ENCODE measurements at regions not wholly inside any gene's neighbourhood (a gene's known extent, or its start where the extent isn't known, plus 50 kb on each side); places are given as distances from the start of the nearest gene placed in this dataset.

DNA sequence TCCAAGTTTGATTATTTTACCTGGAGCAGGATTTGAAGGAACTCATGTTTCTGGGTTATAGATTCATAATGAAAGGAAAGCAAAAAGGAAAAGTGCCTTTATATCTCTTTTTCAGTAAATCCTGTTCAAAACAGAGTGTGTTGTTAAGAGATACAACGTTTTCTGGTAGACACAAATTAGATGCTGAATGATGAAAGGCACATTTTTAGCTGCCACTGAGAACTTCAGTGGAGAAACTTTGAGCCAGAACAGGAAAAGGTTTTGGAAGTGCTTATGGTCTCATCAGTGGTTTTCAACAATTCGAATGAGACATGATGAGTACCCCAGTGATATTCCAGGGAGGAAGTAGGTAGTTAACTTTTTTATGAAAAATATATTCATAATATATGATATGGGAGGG lies 338.0 kb upstream of the C1orf87 start:
- Histone ChIP-seq H3K9ac (ENCODE audit: control insufficient read depth, extremely low read depth, insufficient read depth, low read length) (no peak overlapping the region), H3K4me1 (ENCODE audit: control insufficient read depth, extremely low read depth, insufficient read depth, low read length) (no peaks in the 10 kb centered on the region), H3K27ac (ENCODE audit: control insufficient read depth, insufficient read depth, low read length) (no peak overlapping the region), H3K9me1 (ENCODE audit: control insufficient read depth, extremely low read depth, insufficient read depth, low read length) (no peaks in the 10 kb centered on the region), H3K36me3 (ENCODE audit: control insufficient read depth in 2 of 2, extremely low read depth in 1 of 2, insufficient read depth in 2 of 2, low read length in 2 of 2) (no peaks in the 10 kb centered on the region), H4K20me1 (ENCODE audit: control insufficient read depth, extremely low read depth, insufficient read depth, low read length) (no peaks in the 10 kb centered on the region), H3K4me2 (ENCODE audit: control insufficient read depth, extremely low read depth, insufficient read depth, low read depth, low read length) (no peak overlapping the region), H3K4me3 (ENCODE audit: control insufficient read depth in 2 of 3, extremely low read depth in 1 of 3, insufficient read depth in 2 of 3, low read depth in 1 of 3, low read length in 3 of 3) (no peak overlapping the region), H2AFZ (ENCODE audit: control insufficient read depth, low read length) (no peak overlapping the region), H3K27me3 (ENCODE audit: control insufficient read depth, extremely low read depth, insufficient read depth, low read length) (no peaks in the 10 kb centered on the region), H3K79me2 (ENCODE audit: control insufficient read depth, insufficient read depth, low read length) (no peaks in the 10 kb centered on the region), H3K9me3 (ENCODE audit: control insufficient read depth, low read depth, low read length) (no peaks in the 10 kb centered on the region)
- dilution Hi-C loops (cut with MboI; ENCODE audit: extremely low pct_ligation_motif_present, low sequenced_read_pairs), result loop anchor here (10.0 kb wide), 1 partner anchor 73 kb away; no protein-coding TSS in a partner anchor
- no peak for TF ChIP-seq CTCF (optimal IDR thresholded peaks at IDR 0.05 in 1 of 3, IDR thresholded peaks at IDR 0.05 in 1 of 3, conservative IDR thresholded peaks at IDR 0.05 in 1 of 3; ENCODE audit: extremely low read depth in 1 of 3, insufficient read depth in 2 of 3, low read length in 3 of 3)
- no peak for TF ChIP-seq EZH2 (IDR thresholded peaks at IDR 0.05; ENCODE audit: low read length)
- no peak for FAIRE-seq
- no peak for DNase-seq (ENCODE audit: low read depth, low spot score)

DNA sequence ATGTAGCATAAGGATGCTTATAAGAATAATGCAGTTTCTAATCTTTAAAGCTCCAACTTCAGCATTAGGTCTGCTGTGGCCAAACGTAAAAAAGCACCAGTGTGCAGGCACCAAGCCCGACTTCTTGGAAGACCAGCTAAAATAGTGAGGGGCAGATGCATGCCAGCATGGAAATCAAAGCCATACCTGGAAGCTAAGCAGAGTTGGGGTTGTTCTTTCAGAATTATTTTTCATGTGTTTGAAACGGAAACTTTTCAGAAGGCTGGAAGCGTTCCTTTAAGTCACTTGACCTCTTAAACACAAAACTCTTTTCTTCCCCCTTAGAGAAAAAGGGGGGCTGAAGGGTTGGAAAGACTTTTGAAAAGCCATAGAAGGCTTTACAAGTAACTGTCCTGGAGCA lies 329.2 kb upstream of the C1orf87 start:
- Histone ChIP-seq H3K79me2 (ENCODE audit: control insufficient read depth, insufficient read depth, low read length) (no peaks in the 10 kb centered on the region), H3K27ac (ENCODE audit: control insufficient read depth, insufficient read depth, low read length) (no peak overlapping the region), H3K9me3 (ENCODE audit: control insufficient read depth, low read depth, low read length) (no peaks in the 10 kb centered on the region), H2AFZ (ENCODE audit: control insufficient read depth, low read length) (no peak overlapping the region), H3K36me3 (ENCODE audit: control insufficient read depth in 2 of 2, extremely low read depth in 1 of 2, insufficient read depth in 2 of 2, low read length in 2 of 2) (no peaks in the 10 kb centered on the region), H3K4me2 (ENCODE audit: control insufficient read depth, extremely low read depth, insufficient read depth, low read depth, low read length) (no peak overlapping the region), H3K27me3 (ENCODE audit: control insufficient read depth, extremely low read depth, insufficient read depth, low read length) (no peaks in the 10 kb centered on the region), H3K9me1 (ENCODE audit: control insufficient read depth, extremely low read depth, insufficient read depth, low read length) (no peaks in the 10 kb centered on the region), H3K4me1 (ENCODE audit: control insufficient read depth, extremely low read depth, insufficient read depth, low read length) (no peaks in the 10 kb centered on the region), H3K9ac (ENCODE audit: control insufficient read depth, extremely low read depth, insufficient read depth, low read length) (no peak overlapping the region), H4K20me1 (ENCODE audit: control insufficient read depth, extremely low read depth, insufficient read depth, low read length) (no peaks in the 10 kb centered on the region), H3K4me3 (ENCODE audit: control insufficient read depth in 2 of 3, extremely low read depth in 1 of 3, insufficient read depth in 2 of 3, low read depth in 1 of 3, low read length in 3 of 3) (no peak overlapping the region)
- DNase-seq (ENCODE audit: low read depth, low spot score) (no peak), FAIRE-seq (no peak)
- dilution Hi-C loops (cut with MboI; ENCODE audit: extremely low pct_ligation_motif_present, low sequenced_read_pairs), result no loop called here
- TF ChIP-seq CTCF (optimal IDR thresholded peaks at IDR 0.05 in 1 of 3, IDR thresholded peaks at IDR 0.05 in 1 of 3, conservative IDR thresholded peaks at IDR 0.05 in 1 of 3; ENCODE audit: extremely low read depth in 1 of 3, insufficient read depth in 2 of 3, low read length in 3 of 3), result no peak
- no peak for TF ChIP-seq EZH2 (IDR thresholded peaks at IDR 0.05; ENCODE audit: low read length)

Measured in keratinocyte (primary cell).